NCI-H1694 (cell line): ENCODE measurements at regions not wholly inside any gene's neighbourhood (a gene's known extent, or its start where the extent isn't known, plus 50 kb on each side); places are given as distances from the start of the nearest gene placed in this dataset.

Experiments
- DNase-seq: peaks from one replicate; lab custom pipeline; 2025; lab: John Stamatoyannopoulos, UW

DNA sequence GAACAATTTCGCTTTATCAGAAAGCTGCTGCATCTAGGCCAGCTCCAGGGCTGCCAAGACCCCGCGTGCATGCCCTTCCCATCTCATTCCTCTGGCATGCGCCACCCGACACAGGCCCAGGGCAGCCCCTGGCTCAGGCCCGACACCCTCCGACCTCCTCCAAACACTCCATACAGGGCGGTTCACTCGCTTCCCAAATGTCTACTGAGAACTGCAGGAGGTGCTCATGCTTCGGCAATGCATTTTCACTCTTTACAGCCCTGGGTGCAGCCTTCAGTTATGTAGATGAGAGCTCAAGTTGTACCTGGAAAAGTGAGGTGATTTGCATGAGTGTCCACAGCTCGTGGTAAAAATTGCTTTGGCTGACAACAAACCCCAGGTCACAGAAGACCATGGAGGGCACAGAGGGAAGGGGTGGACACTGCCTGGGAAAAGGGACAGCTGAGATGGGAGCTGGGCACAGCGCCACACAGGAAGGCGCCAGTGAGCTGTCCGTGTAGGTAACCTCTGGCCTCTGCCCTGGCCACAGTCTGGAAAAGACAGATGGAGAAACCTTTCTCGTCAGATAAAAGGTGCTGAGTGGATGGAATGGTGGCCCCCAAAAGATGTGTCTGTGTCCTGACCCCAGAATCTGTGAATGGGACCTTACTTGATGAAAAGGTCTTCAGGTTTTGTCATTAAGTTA lies 1351.9 kb downstream of the BRD1 start:
- DNase-seq: no peak

DNA sequence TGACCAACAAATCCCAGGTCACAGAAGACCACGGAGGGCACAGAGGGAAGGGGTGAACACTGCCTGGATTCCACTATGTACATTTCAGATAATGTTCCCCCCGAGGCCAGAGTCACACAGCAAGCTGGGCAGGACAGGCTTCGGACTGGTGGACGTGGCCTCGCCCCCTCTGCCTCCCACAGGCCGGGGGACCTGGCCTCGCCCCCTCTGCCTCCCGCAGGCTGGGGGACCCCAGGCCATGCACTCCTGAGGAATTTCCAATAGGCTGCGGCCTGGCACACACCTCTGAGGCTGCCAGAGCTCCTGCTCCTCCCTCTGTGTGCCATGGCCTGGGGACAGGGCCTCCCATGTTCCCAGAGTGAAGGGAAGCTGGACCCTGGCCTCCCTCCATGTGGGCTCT lies 1352.8 kb downstream of the BRD1 start:
- no peak for DNase-seq

DNA sequence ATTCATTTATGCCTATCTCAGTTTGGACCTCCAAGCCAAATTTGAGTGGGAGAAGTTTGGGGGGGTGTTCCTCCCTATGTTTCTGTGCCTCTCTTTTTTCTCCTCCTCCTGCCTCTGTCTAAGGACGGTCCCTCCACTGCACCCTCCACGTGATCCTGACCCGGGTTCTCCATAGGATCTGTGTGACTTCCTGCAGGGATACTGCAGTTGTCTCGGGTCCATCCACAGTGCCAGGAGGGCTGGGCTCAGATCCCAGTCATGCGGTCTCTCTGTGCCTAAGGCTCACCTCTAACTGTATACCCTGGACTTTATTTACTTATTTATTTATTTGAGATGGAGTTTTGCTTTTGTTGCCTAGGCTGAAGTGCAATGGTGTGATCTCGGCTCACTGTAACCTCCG lies 1354.5 kb downstream of the BRD1 start:
- DNase-seq: no peak

DNA sequence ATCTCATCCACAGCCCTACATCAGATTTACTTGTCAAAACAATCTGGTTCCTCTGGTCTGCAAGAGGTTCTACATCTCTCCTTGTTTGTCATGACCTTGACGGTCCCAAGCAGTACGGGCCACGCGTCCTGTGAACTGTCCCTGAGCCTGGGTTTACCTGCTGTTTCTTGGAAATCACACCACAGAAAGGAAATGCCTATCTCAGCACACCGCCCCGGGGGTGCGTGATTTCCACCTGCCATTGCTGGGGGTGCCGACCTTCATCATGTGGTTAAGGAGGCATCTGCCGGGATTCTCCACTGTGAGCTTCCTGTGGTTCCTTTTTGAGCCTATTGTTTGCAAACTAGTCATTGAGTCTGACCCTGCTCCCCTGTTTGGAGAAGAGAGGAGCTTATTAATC lies 1363.4 kb downstream of the BRD1 start:
- no peak for DNase-seq

DNA sequence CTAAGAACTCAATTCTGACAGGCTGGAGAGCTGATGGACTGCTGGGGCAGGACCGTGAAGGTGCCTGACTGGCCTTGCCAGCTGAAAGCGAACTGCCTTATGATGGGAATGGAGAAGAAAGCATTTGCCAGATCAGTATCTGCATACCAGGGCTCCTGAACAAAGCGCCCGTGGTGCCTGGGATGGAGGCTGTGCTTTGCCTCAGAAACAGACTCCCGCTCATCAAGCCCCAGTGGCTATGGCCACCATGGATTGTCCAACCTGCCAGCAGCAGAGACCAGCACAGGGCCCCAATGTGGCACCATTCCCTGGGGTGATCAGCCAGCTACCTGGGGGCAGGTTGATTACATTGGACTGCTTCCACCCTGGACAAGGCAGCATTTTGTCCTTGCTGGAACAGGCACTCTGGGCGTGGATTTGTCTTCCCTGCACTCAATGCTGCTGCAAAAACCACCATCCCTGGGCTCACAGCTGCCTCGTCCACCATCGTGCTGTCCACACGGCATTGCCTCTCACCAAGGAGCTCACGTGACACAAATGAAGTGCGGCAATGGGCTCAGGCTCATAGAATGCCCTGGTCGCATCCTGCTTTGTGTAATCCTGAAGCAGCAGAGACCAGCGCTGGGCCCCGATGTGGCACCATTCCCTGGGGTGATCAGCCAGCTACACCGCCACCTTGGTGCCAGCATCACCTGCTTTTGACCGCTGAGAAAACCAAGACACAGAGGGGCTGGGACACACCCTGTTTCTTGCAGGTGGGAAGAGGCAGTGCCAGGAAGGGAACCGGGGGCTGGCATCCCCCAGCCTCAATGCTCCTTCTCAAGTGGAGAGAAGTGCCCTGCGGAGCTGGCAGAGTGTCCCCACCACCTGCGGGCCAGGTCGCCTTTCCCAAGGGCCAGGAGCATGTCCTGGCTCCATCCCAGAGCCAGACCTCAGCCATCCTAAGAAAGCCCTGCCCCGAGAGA lies 1367.5 kb downstream of the BRD1 start:
- no peak for DNase-seq

DNA sequence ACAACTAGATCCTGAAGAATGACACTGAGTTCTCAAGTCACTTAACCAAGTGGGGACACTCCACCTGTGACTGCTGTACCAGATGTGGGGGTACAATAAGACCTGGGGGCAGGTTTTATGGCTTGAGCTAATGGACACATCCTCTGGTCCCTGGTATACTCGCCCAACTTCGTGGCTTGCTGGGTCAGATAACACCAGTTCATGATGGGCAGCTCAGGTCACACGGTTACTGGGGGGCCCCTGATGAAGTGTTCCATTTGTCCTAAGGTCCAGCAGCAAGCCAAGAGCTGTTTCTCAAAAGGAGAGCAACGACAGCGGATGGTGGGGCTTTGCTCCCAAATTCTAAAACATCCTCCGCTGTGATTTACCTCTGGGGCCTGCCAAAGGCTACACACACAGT lies 1368.4 kb downstream of the BRD1 start:
- DNase-seq: no peak

DNA sequence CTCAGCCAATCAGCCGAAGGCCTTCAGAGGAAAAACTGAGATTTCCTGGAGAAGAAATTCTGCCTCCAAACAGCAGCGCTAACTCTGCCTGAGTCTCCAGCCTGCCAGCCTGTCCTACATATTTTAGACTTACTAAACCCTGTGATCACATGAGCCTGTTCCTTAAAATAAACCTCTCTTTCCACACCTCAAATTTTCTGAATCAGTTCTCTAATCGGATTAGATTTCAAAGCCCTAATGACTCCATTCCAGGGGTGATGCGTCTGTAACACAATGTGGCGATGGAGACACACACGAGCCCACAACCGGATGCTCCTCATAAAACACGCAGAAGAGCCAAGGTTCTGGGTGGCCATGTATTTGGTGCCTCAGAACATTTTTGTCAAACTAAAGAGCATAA lies 1371.2 kb downstream of the BRD1 start:
- no peak for DNase-seq

DNA sequence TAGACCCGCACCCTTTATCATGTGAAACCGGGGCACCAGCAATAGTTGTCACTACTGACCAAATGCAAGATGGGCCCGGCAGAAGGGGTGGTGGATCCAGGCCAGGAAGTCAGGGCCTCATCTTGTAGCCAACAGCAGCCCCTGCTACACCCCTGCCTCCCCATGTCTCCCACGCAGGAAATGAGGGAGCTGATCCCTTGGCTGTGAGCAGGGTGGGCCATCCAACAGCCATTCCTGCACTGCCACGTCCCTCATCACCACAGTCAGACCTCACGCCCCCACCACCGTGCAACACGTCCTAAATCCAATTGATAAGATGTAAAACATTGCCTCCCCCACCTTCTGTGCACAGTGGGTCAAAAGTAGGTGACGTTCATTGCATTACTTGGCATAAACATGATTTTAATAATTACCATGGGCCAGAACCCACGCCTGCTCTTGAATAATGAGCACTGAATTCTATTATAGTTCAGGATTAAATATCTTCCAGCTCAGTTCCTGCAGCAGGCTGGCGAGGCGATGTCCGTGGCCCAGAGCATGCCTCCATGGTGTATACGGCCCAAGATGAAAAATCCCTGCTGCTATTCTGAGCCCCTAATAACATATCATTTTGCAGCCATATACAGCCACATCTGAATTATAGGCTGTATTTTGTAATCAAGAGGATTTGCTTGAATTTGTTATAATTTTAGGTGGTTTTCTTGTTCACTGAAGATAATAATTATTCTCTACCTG lies 1373.8 kb downstream of the BRD1 start:
- DNase-seq: no peak

DNA sequence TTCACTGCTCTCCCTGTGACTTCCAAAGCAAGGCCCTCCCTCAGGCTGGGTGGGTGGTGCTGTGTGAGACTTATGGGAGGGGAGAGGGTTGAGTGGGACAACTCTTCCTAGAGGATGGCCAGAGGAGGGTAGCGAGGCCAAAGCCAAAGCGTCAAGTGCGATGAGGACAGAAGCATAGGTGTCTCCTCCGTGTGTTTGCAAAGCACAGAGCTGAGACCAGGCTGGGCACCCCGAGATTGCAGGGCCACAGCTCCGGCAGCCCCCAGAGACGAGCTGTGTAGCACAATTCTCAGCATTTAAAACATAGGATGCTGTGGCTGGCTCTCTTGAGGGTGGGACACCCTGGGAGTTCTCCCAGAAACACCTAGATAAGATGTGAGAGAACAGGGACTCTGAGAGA lies 1374.5 kb downstream of the BRD1 start:
- no peak for DNase-seq

DNA sequence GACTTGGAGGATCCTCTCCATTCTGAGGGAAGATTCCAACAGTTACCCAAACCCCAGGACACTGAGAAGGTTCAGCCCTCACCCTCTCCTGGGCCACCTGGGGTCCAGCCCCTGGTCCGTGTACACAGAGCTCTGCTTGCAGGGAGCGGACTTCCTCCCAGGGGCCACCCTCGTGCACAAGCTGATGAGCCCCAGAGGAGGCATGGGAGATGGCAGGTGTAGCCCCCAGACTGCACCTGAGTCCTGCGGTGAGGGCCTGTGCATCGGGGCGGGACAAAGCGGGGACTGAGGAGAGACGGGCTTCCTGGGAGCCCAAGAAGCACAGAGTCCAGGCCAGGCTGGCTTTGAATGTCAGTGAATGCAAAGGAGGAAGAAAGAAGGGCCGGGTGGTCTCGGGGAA lies 1374.9 kb downstream of the BRD1 start:
- no peak for DNase-seq

DNA sequence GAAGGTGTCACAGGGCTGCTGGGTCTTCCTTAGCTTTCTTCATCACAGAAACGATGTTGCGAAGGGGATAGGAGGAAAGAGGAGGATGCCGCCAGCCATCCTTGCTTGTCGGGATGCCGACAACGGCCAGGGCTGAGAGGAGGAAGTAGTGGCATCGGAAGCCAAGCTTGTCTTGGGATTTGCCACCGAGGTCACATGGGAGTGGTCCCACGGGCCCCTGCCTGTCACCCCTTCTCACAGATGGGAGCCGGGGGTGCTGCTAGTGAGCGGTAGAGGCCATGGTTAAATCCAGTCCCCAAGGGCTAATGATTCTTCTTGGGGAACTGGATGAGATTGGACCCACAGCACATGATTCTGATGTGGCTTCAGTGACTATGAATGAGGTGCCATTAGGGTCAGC lies 1375.8 kb downstream of the BRD1 start:
- DNase-seq: no peak

DNA sequence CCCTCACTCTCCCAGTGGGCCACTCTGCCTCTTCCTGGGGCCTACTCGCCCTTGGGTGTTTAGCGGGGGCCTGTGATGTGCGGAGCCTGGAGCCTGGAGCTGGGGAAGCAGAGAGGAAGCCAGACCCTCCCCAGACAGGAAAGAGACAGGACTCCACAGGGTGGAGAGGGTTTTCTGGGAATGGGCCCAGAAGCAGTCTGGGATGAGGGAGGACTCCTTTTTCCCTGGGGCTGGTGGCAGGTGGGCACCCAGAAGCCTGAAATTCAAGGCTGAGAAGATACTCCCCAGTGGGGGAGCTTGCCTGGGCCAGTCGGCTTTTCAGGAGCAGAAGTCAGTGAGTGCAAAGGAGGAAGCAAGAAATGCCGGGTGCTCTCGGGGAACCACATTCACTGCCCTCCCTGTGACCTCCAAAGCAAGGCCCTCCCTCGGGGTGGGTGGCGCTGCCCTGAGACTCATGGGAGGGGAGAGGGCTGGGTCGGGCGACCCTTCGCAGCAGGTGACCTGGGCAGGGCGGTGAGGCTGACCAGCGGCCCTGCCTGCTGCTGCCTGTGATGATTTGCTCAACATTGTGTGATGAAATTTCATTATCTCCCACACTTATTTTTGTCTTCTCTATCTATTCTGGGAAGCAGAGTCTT lies 1377.4 kb downstream of the BRD1 start:
- no peak for DNase-seq

DNA sequence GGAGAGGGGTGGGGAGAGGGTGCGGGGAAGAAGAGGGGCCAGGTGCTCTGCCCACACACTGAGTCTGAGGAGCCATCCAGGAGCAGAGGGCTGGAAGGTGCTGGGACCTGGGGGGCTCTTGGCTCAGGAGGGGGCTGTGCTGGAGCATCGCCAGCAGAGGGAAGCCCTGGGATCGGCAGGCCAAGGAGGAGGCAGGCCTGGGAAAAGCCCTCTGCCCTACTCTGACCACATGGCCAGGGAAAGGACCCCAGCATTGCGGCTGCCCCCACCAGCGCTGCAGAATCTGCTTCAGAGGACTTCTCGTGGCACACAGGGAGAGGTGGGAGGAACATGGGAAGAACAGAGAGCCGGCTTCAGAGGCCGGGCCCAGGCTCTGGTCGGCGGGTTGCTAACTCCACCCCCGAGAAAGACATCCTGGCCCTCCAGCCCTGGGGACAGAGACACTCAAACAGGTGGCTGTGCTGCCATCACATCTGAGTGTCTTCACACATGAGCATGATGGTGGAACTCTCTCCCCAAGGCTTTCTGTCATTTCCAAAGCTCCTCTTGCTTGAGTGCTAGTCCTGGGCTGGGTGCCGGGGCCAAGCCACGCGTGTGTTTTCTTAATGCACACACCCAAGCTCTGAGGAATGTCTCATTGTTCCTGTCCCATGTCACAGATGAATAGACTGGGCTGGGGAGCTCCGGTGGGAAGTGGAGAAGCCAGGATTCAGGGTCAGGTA lies 1378.0 kb downstream of the BRD1 start:
- DNase-seq: no peak

DNA sequence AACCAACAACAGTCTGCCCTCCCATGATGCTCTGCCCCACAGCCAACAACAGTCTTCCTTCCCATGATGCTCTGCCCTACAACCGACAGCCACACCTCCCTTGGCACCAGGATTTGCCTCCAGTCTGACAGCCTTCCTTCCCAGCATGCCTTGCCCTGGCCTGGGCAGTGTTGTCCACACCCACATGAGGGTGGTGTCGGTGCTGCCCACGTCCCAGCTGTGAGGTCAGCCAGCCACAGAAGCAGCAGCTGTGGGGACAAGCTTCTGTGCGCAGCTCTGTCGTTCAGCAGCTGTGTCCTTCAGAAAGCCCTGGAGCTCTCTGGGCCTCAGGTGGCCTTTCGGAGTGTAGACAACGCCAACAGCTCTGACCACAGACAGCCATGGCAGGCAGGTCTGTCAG lies 1378.9 kb downstream of the BRD1 start:
- no peak for DNase-seq

DNA sequence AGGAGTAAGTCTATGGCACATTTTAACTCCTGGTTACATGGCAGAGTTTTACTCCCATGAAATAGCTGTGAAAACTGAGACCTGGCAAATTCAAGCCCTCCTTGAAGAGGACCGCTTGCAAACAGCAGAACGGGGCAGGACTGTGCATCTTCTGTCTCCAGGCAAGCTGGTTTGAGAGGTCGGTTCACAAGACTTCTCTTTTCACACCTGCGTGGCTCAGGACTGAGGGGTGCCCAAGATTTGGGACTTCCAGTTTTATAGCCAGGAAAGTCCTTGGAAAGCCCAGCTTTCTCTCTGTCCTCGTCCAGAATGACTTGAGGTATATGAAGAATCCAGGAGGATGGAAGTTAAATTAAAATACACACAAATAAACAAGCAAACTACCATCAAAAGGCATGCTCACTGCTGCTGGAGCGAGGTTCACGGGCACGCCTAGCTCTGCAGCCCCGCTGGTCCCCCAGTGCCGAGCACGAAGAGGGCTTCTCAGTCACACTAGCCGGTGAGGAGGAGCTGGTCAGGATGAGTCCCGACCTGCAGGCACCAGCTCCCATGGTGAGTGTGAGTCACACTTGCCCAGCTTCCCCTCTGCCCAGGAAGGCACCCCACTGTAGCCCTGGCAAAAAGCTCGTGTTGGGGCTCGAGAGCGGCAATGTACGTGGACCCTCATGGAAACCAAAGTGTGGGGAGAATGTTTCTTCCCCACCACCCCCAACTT lies 1382.4 kb downstream of the BRD1 start:
- DNase-seq: no peak

DNA sequence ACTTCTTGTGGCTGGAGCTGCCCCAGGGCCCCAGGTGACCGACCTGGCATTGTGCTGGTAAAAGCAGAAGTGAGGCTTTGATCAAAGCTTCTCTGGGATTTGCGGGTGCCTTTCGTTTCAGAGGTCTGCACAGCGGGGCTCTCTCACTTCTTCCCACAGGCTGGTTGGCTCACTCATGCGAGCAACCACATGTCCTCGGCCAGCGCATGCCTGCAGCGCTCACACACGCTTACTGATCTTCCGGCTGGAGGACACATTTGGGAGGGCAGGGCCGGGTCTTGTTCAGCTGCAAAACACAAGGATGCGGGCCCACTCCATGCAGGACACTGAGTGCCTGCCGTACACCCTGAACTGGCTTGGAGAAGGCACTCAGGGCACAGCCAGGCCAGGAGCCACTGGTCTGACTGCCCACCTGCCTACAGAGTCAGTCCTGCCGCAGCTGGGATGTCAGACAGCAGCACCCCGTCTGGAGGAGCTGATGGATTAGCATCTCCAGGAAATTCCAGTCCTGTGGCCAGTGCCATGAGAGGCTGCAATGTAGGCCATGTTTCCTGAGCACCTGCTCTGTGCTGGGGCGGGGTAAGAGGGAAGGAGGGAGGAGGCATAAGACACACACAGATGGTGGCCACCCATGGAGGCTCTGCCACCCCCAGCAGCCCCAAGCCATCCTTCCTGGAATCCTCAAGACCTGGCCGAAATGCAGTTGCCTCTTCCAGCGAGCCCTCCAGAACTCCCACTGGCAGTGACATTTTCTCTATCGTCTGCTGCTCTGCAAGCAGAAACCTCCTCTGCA lies 1383.2 kb downstream of the BRD1 start:
- no peak for DNase-seq

DNA sequence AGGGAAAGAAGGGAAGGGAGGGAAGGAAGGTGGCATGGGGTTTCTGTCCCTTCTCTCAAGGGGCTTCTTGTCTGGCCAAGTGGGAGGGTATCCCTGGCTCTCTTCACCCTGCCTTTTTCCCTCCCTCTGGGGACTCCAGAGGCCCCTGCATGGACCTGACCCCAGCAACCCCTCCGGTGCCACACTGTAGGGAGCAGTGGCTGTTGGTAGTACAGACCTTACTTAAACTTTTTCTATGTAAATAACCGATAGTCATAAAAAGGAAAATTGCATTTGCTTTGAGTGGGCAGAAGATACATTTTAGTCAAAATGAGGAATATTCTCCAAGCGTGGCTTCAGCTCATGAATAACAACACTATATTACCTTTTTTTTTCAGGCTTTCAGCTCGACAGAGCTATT lies 1384.0 kb downstream of the BRD1 start:
- no peak for DNase-seq

DNA sequence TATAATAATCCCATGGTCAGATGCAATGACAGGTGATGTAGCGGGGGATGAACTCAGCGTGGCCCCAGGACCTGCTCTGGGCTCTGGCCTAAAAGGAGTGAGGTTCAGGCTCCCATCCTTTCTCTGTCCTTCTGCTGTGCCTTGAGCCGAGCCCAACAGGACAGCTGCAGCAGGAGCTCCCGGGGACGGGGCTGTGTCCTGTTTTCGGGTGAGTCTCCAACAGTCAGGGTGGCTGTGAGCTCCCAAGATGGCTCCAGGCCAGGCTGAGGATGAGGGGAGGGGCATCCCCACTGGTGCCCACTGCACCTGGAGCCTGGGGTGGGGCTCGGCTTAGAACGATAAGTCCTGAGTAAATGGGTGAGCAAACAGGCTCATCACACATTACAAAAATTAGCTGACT lies 1385.0 kb downstream of the BRD1 start:
- DNase-seq: no peak

DNA sequence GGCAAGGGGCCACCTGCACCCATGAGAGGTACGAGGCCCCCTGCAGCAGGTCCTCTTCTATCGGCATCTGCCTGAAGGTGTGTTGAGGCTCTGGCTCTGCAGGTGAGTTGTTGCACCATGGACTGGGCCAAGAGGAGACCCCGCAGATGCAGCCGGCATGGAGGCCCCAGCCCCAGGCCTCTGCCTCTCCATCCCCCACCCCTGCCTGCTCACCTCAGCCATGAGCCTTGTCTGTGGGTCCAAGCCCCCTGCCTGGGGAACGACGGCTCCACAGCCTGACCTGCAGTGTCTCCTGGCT lies 1386.2 kb downstream of the BRD1 start:
- no peak for DNase-seq
